ENCODE measurements at regions not wholly inside any gene's neighbourhood (a gene's known extent, or its start where the extent isn't known, plus 50 kb on each side); places are given as distances from the start of the nearest gene placed in this dataset.

- Histone ChIP-seq H3K79me2 (ENCODE audit: insufficient read depth, low read length) (no peaks in the 10 kb centered on the region), H3K27me3 (ENCODE audit: insufficient read depth, low read length) (no peaks in the 10 kb centered on the region), H3K18ac (ENCODE audit: insufficient read length, low read depth, low read length) (no peak overlapping the region), H2BK120ac (ENCODE audit: low read depth, low read length, poor library complexity, severe bottlenecking) (no peak overlapping the region), H2AFZ (ENCODE audit: low read length) (no peak overlapping the region), H3K23ac (ENCODE audit: insufficient read length, low read depth, low read length) (no peak overlapping the region), H3T11ph (ENCODE audit: low read length) (no peak overlapping the region), H4K20me1 (ENCODE audit: control insufficient read depth, insufficient read depth, insufficient read length) (no peaks in the 10 kb centered on the region), H3K56ac (ENCODE audit: insufficient read length, low read depth, low read length) (no peak overlapping the region), H4K8ac (replicated peaks; ENCODE audit: insufficient read length, low read depth, low read length) (no peak overlapping the region), H3K14ac (ENCODE audit: insufficient read depth, low read length) (no peak overlapping the region), H2BK5ac (ENCODE audit: insufficient read length, low read length) (no peak overlapping the region), H3K27ac (ENCODE audit: insufficient read length, low read depth, low read length) (no peak overlapping the region), H2BK15ac (ENCODE audit: low read depth, low read length) (no peak overlapping the region), H2BK20ac (ENCODE audit: low read depth, low read length, poor library complexity, severe bottlenecking) (no peak overlapping the region), H3K4me1 (ENCODE audit: insufficient read depth, low read length) (no peaks in the 10 kb centered on the region), H3K23me2 (ENCODE audit: insufficient read length, low read depth, low read length, poor library complexity, severe bottlenecking) (no peaks in the 10 kb centered on the region), H2BK12ac (ENCODE audit: insufficient read length, low read depth, low read length) (no peak overlapping the region), H4K5ac (ENCODE audit: insufficient read length, low read depth, low read length) (no peak overlapping the region), H3K4me2 (ENCODE audit: insufficient read depth, insufficient read length, low read length) (no peak overlapping the region), H3K9ac (ENCODE audit: extremely low read depth, insufficient read length, low read length) (no peak overlapping the region), H3K4ac (ENCODE audit: low read depth, low read length) (no peak overlapping the region), H3K79me1 (ENCODE audit: insufficient read depth, low read depth, low read length, poor library complexity, severe bottlenecking) (no peaks in the 10 kb centered on the region), H3K9me3 (ENCODE audit: control insufficient read depth, low read depth, low read length) (no peaks in the 10 kb centered on the region), H2AK5ac (ENCODE audit: insufficient read length, low read length) (no peak overlapping the region), H4K91ac (ENCODE audit: insufficient read length, low read depth, low read length) (no peak overlapping the region)
- TF ChIP-seq CTCF (conservative IDR thresholded peaks at IDR 0.05): no peak
- H3K27me3 Mint-ChIP-seq (ENCODE audit: low read depth): peaks cover 51% of the 10 kb centered on the region
- no peak overlapping the region for H3K4me3 Mint-ChIP-seq
- H3K27ac Mint-ChIP-seq: no peak overlapping the region
- H3K9me3 Mint-ChIP-seq: no peaks in the 10 kb centered on the region
- no peak for DNase-seq
- H3K36me3 Mint-ChIP-seq (ENCODE audit: insufficient read depth in 1 of 3, low read depth in 3 of 3): no peaks in the 10 kb centered on the region
- no CpG with 5 or more reads among the region's 32 CpGs for WGBS (ENCODE audit: extremely low coverage, insufficient read length, low lambda C conversion rate)
- peaks cover 9 to 17% of the 10 kb centered on the region in 2 experiments for H3K4me1 Mint-ChIP-seq
These were observed 192.1 kb downstream of the IGLL1 start for GRCh38 chr22:23387827-23388516.

All from H9 (cell line).